C4-2B (cell line): ENCODE measurements at regions not wholly inside any gene's neighbourhood (a gene's known extent, or its start where the extent isn't known, plus 50 kb on each side); places are given as distances from the start of the nearest gene placed in this dataset.

ENCODE experiments used
- CTCF ChIP-seq: fragments of 450-650 bp; conservative IDR thresholded peaks from 2 replicates; pipeline ENCODE4 v1.5.1; 2017; ENCODE audit warnings: mild to moderate bottlenecking
- ZFX ChIP-seq: fragments of 450-650 bp; IDR thresholded peaks from 2 replicates; pipeline ENCODE4 v1.6.1; 2017

DNA sequence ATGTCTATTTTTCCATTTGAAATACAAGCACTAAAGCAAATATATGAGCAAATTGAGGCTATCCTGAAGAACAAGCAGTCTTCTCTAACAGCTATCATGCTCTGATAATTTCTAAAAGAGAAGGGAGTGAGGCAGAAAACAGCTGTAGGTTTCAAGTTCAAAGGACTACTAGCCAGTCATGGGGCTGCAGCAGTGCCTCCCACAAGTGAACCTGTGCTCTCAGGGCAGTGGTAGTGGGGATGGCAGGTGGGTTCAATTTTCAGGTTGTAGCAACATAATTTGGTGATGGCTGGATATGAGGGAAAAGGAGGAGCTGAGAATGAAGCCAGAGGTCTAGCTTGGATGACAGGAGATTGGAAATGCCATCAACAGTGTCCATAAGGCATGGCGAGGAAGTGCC lies 93.5 kb upstream of the ARHGAP20 start:
- TF ChIP-seq CTCF (no peak), ZFX (no peak)
